GM19468 (cell line): ENCODE measurements at regions not wholly inside any gene's neighbourhood (a gene's known extent, or its start where the extent isn't known, plus 50 kb on each side); places are given as distances from the start of the nearest gene placed in this dataset.
"Not testable (repeated sequence)": the region's sequence is repeated elsewhere in the genome, so short reads cannot be mapped to it uniquely, and the experiment has no call there.

Experiments
- ATAC-seq: cut with Tn5 transposase; IDR thresholded peaks from one replicate; pipeline ENCODE4 v1.9.1; 2021; ENCODE audit warnings: mild to moderate bottlenecking, moderate library complexity, moderate number of reproducible peaks; ENCODE audit not compliant: unreplicated experiment; ENCODE audit errors: extremely low read depth

DNA sequence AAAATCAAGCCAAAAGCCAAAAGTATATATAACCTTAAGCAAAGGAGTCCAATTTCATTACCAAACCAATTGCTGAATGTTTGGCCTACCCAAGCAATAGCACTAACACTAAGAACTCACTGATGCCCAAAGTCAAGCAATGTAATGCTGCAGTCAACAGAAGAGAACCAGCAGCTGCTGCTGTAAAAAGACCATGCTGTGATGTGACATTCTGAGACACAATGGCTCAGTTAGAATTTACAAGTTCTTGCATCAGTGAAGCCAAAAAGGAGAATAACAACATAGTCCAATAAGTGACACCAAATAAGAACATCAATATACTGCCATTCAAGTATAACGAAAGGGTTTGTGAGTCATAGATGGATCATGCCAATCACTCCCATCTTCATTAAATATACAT is 514.0 kb upstream of the DIAPH2 start:
- ATAC-seq, result no peak

DNA sequence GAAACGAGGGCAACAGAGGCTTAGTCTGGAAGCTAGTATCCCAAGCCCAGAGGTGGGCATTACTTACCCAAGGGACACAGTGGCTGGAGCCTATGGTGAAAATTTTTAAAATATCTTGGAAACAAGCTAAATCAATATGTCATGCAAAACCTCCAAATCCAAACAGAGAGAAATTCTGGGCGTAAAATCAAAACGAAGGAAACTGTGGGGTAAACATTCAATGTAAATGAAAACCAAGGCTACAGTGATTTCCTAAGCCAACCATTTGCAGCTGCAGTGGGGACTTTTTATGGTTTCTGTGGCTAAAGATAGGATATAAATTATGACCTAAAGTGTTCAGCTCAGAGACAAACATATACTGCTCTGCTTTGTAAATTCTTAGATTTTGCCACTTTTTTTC is 507.7 kb upstream of the DIAPH2 start:
- no peak for ATAC-seq

DNA sequence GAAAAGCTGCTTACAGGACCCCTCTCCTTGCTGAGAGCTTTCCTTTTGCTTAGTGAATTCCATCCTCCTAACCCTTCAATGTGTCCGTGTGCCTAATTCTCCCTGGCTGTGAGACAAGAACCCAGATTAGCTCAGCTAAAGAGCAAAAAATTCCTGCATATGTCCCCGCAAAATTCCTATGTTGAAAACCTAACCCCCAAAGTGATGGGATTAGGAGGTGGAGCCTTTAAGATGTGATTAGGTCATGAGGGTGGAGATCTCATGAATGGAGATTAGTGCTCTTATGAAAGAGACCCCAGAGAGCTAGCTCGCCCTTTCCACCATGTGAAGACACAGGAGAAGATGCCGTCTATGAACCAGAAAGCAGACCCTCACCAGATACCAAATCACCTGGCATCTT is 503.0 kb upstream of the DIAPH2 start:
- no peak for ATAC-seq

DNA sequence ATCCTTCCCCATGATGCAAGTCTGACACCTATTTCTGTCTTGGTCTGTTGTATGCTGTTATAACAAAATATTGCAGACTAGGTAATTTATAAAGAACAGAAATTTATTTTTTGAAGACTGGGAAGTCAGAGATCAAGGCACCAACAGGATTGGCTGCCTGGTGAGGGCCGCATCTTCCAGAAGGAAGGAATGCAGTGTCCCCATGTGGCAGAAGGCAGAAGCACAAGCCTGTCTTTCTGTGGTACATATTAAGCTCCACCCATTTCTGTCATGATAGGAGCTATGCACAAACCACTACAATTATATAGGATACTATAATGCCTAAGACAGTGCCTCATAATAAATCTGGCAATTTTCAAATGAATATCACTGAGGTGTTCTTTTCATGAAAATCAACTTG is 502.3 kb upstream of the DIAPH2 start:
- ATAC-seq, result no peak

DNA sequence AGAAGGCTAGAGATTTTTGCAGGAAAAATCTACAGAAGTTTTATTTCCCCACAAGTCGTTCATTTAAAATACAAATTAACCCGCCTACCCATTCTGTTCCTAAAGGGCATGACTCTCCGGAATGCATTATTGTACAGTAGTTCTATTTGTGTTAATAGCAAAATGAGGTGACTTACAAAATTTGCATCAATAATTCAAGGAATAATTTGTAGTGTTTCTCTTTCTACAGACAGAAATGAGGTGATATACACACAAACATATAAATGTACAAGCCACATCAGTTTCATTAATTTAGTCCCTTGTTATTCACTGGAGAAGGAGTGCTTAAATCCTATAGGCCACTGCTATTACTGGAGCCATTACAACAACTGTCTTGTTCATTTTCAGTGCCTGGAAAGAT is 501.3 kb upstream of the DIAPH2 start:
- no peak for ATAC-seq

DNA sequence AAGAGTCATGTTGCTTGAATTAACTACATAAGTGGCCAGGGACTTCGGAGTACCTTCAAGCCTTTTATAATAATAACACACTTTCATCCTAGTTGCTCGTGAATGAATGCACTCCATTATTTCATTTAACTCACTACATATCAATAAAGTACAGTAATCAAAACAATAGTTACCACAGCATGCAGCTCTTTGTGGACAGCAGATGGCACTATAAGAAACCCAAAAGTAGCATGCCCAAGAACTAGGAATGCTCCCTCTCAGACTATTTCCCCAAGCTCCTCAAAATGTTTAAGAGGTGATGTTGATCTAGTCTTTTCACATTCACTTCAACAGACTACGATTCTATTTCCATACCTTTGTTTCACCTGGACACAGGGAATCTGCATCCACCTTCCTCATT is 500.8 kb upstream of the DIAPH2 start:
- ATAC-seq, result no peak

DNA sequence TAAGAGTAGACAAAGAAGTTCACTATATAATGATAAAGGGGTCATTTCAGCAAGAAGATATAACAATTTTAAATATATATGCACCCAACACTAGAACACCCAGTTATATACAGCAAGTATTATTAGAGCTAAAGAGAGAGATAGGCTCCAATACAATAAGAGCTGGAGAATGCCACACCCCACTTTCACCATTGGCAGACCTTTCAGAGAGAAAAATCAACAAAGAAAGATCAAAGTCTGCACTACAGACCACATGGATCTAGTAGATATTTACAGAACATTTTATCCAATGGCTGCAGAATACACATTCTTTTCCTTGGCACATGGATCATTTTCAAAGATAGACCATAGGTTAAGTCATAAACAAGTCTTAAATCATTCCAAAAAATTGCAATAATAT is 479.7 kb upstream of the DIAPH2 start:
- ATAC-seq, result no peak

DNA sequence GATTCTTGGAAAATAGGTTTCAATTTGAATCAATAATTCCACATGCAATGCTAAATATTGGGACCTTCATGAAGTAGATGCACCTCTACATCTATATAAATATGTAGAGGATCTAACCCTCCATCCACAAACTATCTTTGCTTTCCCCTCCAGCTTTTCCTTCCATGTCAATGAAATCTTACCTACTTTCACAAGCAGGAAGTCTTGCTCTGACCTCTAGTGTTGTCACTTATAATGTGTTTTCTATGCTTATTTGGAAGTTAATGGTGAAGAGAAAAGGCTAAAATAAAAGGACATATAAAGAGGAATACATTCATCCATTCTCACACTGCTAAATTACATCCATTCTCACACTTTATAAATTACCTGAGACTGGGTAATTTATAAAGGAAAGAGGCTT is 472.7 kb upstream of the DIAPH2 start:
- ATAC-seq, result no peak

DNA sequence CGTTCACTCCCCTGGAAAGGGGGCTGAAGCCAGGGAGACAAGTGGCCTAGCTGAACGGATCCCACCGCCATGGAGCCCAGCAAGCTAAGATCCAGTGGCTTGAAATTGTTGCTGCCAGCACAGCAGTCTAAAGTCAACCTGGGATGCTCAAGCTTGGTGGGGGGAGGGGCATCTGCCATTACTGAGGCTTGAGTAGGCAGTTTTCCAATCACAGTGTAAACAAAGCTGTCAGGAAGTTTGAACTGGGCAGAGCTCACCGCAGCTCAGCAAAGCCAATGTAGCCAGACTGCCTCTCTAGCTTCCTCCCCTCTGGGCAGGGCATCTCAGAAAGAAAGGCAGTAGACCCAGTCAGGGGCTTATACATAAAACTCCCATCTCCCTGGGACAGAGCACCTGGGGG is 470.0 kb upstream of the DIAPH2 start:
- ATAC-seq, result not testable (repeated sequence)

DNA sequence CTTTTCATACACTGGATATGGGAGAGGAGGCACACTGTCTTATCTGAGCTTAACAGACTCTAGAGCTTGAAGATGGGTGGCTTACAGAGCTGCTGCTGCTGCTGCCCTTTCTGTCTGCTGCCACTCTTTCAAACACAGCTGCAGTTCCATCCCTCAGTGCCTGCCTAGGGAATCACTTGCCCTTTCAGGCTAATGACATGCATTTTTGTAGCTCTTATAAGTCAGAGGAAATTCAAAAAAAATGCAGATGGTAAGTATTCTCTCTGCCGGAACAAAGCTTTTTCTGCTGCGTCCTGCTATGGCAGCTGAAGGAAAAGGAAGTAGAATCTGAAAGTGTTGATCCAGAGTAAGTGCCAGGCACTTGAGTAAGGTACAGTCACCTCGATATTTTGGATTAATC is 460.4 kb upstream of the DIAPH2 start:
- no peak for ATAC-seq

DNA sequence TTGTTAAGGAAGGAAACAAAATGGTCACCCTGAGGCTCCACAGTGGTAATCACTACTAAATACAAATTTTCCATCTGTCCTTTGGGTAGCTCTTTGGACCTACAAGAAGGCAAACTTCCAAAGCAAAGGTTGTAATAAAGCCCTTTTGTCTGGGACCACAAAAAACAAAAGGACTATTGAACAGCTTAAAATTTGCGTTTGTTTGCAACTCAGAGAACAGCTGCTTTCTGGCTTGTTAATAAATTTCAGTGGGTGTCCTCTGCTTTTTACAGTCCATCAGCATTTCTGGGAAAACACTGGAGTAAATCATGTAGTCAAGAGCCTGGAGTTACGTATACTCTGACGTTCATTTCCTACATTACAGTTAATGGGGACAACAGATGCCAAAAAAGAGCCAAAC is 439.7 kb upstream of the DIAPH2 start:
- no peak for ATAC-seq

DNA sequence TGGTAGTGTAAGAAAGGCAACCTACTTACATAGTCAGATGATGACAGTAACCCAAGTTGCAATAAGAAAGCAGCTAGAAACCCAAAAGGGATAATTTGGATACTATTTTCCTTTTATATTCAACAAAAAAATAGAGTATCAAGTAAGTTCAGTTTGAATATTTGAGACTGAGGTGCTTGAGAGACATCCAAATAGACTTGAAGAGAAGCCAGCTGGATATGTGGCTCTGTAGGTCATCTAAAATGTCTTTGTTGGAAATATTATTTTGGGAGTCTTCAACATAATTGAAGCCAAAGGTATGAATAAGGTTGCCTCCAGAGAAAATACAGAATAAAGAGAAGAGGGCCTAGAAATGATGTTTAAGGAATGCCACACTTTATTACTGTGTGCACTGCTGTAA is 438.2 kb upstream of the DIAPH2 start:
- no peak for ATAC-seq
